Glutamatergic neuron (in vitro differentiated cells): ENCODE measurements at regions not wholly inside any gene's neighbourhood (a gene's known extent, or its start where the extent isn't known, plus 50 kb on each side); places are given as distances from the start of the nearest gene placed in this dataset.
A peak's percentile ranks its signal among the peaks of the same experiment; 100 is the strongest.

ENCODE experiments used
- DNase-seq: peaks from one replicate; pipeline ENCODE4 v3.0.0; 2022
- H3K27ac Mint-ChIP-seq: one replicate; pipeline ENCODE4 v1.8.0; 2020; ENCODE audit warnings: mild to moderate bottlenecking, mixed read lengths, inconsistent platforms; ENCODE audit not compliant: unreplicated experiment
- H3K27me3 Mint-ChIP-seq: one replicate; pipeline ENCODE4 v1.8.0; 2020; ENCODE audit warnings: mild to moderate bottlenecking, moderate library complexity, mixed read lengths, inconsistent platforms; ENCODE audit not compliant: unreplicated experiment
- H3K36me3 Mint-ChIP-seq: one replicate; pipeline ENCODE4 v1.8.0; 2020; ENCODE audit warnings: mild to moderate bottlenecking, mixed read lengths, inconsistent platforms; ENCODE audit not compliant: unreplicated experiment
- H3K4me1 Mint-ChIP-seq: one replicate; pipeline ENCODE4 v1.8.0; 2020; ENCODE audit warnings: mild to moderate bottlenecking, low read depth, mixed read lengths, inconsistent platforms; ENCODE audit not compliant: unreplicated experiment
- H3K4me3 Mint-ChIP-seq: one replicate; pipeline ENCODE4 v1.8.0; 2020; ENCODE audit warnings: mild to moderate bottlenecking, mixed read lengths, inconsistent platforms; ENCODE audit not compliant: unreplicated experiment
- H3K9me3 Mint-ChIP-seq: one replicate; pipeline ENCODE4 v1.8.0; 2020; ENCODE audit warnings: mild to moderate bottlenecking, moderate library complexity, mixed read lengths, inconsistent platforms; ENCODE audit not compliant: unreplicated experiment
- CTCF ChIP-seq: fragments of 200-600 bp; sonication (generic); IDR thresholded peaks from one replicate; pipeline ENCODE4 v1.5.0; 2021; ENCODE audit not compliant: partially characterized antibody, unreplicated experiment

GRCh38 chr3:76566211-76566534 is 473.7 kb upstream of the ROBO2 start:
- no peak for TF ChIP-seq CTCF
- H3K27ac Mint-ChIP-seq = peak overlapping the region; percentile 56
- H3K36me3 Mint-ChIP-seq = no peaks in the 10 kb centered on the region
- H3K9me3 Mint-ChIP-seq = no peaks in the 10 kb centered on the region
- no peaks in the 10 kb centered on the region for H3K27me3 Mint-ChIP-seq
- DNase-seq = no peak
- peak overlapping the region; percentile 70 for H3K4me3 Mint-ChIP-seq
- peaks cover 25% of the 10 kb centered on the region for H3K4me1 Mint-ChIP-seq

GRCh38 chr3:76566904-76567303 is 473.0 kb upstream of the ROBO2 start:
- Mint-ChIP-seq H3K9me3 (no peaks in the 10 kb centered on the region), H3K4me1 (peaks cover 22% of the 10 kb centered on the region), H3K4me3 (no peak overlapping the region), H3K27me3 (no peaks in the 10 kb centered on the region), H3K36me3 (no peaks in the 10 kb centered on the region), H3K27ac (no peak overlapping the region)
- TF ChIP-seq CTCF = no peak
- no peak for DNase-seq

GRCh38 chr3:76570436-76571057 is 469.4 kb upstream of the ROBO2 start:
- Mint-ChIP-seq H3K36me3 (no peaks in the 10 kb centered on the region), H3K9me3 (no peaks in the 10 kb centered on the region), H3K4me3 (no peak overlapping the region), H3K4me1 (peaks cover 13% of the 10 kb centered on the region), H3K27ac (no peak overlapping the region), H3K27me3 (no peaks in the 10 kb centered on the region)
- no peak for DNase-seq
- TF ChIP-seq CTCF = peak; percentile 77

GRCh38 chr3:76576201-76576600 is 463.7 kb upstream of the ROBO2 start:
- H3K4me3 Mint-ChIP-seq = no peak overlapping the region
- no peaks in the 10 kb centered on the region for H3K36me3 Mint-ChIP-seq
- H3K27me3 Mint-ChIP-seq = no peaks in the 10 kb centered on the region
- TF ChIP-seq CTCF = no peak
- H3K4me1 Mint-ChIP-seq = peaks cover 6% of the 10 kb centered on the region
- DNase-seq = no peak
- H3K9me3 Mint-ChIP-seq = peaks cover 1% of the 10 kb centered on the region
- no peak overlapping the region for H3K27ac Mint-ChIP-seq

- Mint-ChIP-seq H3K27me3 (no peaks in the 10 kb centered on the region), H3K36me3 (no peaks in the 10 kb centered on the region), H3K9me3 (peaks cover 1% of the 10 kb centered on the region), H3K27ac (no peak overlapping the region), H3K4me1 (peaks cover 19% of the 10 kb centered on the region), H3K4me3 (no peak overlapping the region)
- no peak for DNase-seq
- TF ChIP-seq CTCF = no peak
Observed at GRCh38 chr3:76582098-76582497, 457.8 kb upstream of the ROBO2 start.
